ENCODE measurements at regions not wholly inside any gene's neighbourhood (a gene's known extent, or its start where the extent isn't known, plus 50 kb on each side); places are given as distances from the start of the nearest gene placed in this dataset.
"Not testable (repeated sequence)": the region's sequence is repeated elsewhere in the genome, so short reads cannot be mapped to it uniquely, and the experiment has no call there.

- DNase-seq, result no peak
Measured at GRCh38 chr5:166595274-166595951, 1696.0 kb upstream of the WWC1 start.

GRCh38 chr5:166596043-166596442 is 1695.4 kb upstream of the WWC1 start:
- DNase-seq, result no peak

GRCh38 chr5:166602271-166602670 is 1689.2 kb upstream of the WWC1 start:
- no peak for DNase-seq

DNA sequence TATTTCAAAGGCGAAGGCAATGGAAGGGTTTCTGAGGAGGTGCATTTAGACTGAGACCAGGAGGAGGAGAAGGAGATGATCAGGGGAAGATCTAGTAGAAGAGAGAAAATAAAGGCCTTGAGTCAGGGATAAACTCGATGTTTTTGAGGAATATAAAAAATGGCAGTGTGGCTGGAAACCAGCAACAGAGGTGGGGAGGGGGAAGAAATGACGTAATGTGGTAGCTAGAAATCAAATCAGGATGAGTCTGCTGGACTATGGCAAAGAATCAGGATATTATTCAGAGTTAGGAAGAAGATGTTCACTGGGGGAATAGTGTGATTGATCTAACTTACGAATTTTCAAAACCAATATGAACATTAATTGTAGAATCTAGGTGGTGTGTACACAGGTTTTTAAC is 1673.9 kb upstream of the WWC1 start:
- no peak for DNase-seq

GRCh38 chr5:166618526-166618925 is 1672.9 kb upstream of the WWC1 start:
- no peak for DNase-seq

DNA sequence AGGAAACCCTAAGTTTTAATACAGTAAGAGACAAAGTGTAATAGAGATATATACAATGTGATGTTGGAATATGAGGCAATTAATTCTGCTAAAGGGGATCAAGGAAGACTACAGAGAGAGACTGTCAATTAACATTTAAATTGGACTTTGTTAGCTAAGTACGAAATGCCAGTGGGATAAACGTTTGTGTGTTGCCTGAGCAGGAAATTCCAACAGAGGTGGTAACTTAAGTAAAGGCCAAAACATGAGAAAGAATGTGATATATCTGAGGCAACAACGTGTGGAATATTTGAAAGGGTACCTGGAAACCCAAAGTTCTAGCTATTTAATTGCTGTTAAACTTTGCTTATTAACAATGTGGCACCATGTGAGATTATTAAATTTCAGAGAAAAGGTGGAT is 1666.9 kb upstream of the WWC1 start:
- no peak for DNase-seq

GRCh38 chr5:166625210-166625865 is 1666.1 kb upstream of the WWC1 start:
- no peak for DNase-seq

- DNase-seq, result no peak
Measured at GRCh38 chr5:166637295-166637694, 1654.2 kb upstream of the WWC1 start.

DNA sequence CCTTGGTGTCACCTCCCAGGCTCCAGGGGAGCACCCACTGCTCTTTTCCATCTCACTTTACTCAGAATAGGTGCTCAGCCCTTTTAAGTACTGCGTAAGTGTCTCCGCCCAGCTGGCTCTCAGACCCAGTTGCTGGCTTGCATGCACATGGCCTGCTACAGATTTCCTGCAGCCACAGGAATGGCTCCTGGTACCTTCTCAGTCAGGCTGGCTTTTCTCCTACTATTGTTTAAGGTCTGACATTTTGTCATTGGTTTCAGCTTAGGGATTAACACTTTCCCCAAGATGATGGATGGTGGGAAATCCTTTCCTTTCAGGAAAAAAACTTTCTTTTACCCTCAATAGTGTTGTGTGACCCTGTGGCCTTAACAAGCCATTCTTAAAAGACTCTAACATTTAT is 1652.3 kb upstream of the WWC1 start:
- no peak for DNase-seq

GRCh38 chr5:166640136-166640535 is 1651.3 kb upstream of the WWC1 start:
- DNase-seq, result not testable (repeated sequence)

GRCh38 chr5:166648736-166649135 is 1642.7 kb upstream of the WWC1 start:
- DNase-seq, result no peak

GRCh38 chr5:166649676-166650075 is 1641.8 kb upstream of the WWC1 start:
- no peak for DNase-seq

GRCh38 chr5:166651234-166651633 is 1640.2 kb upstream of the WWC1 start:
- no peak for DNase-seq

DNA sequence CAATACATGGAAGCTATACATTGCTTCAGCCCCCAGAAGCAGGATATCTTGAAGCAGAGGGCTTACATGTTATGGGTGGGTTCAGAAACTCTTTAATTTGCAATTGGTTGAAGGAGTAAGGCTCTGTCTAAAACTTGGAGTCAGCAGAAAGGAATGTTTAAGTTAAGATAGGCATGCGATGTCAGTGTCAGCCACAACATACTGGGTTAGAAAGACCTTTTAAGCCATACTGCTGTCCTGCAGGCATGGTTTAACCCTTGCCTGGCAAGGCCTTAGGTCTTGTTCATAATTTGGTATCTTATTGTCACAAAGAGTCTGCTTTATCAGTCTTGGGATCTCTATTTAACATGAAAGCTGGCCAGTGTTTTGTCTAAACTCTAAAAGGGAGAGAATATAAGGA is 1619.6 kb upstream of the WWC1 start:
- no peak for DNase-seq

- DNase-seq, result no peak
Measured at GRCh38 chr5:166672431-166672830, 1619.0 kb upstream of the WWC1 start.

DNA sequence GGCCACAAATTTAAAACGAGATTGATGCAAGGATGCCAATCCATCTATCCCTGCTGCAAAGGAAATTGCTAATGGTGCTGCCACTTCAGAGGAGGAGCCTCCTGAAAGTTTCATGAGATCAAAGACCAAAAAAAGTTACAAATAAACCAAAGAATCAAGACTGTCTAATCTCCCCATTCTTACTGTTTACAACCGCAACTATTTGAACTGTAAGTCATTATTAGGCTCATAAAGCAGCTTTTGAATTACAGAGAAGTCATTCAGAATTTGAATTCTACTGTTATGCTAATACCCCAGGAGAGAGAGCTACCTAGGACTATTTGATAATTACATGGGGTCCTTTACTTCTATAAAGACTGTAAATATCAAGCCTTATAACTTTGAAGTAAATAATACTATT is 1613.6 kb upstream of the WWC1 start:
- no peak for DNase-seq

DNA sequence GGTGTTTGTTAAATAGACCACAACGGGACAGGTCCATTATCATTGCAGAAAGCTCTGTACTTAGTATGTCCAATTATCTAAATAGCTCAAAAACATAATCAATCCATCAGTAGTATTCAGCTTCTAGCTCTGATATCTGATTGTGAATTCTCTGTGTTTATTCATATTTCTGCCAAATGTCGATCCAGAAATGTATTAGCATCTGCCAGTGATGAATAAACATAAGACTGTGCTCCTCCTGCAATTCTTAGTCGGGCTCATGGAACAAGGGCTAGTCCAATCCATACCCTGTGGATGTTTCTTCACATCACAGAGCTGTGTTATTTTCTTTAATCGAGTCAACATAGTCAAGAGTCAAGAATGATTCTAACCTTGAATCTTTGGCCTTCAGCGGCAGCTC is 1612.1 kb upstream of the WWC1 start:
- no peak for DNase-seq

DNA sequence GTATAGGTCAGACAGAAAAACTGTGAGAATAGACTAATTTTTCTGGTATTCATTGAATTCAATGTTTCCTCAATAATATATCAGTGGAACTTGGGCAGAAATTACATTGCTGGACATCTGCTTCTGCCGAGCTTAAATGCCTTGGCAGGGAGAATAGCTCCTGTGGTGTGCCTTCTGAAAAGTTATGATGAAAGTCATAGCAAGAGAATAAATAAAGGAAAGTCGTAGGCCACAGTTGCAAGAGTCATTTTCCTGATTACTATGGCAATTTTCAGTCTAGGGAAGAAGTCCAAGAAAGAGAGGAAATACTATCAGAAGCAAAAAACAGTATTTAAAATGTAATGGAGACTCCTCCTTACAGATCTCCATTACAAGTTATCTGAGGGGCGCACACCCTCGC is 1596.1 kb upstream of the WWC1 start:
- no peak for DNase-seq

DNA sequence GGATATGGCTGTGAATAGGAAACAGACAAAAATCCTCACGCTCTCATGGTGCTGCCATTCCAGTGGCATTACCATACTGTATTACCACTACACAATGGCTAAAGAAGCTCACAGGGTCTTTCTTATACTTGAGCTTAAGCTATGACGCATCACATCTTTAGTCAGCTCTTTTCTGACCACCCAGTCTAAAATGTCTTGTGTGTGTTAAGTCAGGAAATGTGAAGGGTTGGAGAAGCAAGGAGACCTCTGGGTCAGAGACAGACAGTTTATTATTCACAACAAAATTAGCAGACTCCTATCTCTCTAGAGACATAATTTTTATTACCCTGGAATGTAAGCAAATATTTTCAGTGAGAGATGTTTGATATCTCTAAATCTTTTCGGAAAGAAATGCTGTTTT is 1583.2 kb upstream of the WWC1 start:
- no peak for DNase-seq

DNA sequence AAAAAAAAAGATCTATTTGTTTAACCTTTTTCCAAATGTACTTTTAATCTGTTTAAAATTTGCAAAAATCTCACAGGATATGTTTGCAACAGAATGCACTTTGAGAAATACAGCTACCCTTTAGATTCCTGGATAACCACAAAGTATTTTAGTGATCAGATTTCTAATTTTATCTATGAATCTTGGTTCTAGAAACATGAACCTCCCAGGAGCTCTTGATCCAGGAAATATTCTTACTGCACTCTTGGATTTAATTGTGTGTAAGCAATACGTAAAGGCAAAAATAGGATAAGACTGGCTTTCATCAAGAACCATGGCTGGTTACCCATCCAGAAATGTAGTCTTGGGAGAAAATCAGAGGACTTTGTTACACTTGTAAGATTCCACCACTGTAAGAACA is 1581.8 kb upstream of the WWC1 start:
- DNase-seq, result no peak

- DNase-seq, result no peak
Measured at GRCh38 chr5:166710271-166710670, 1581.2 kb upstream of the WWC1 start.

DNA sequence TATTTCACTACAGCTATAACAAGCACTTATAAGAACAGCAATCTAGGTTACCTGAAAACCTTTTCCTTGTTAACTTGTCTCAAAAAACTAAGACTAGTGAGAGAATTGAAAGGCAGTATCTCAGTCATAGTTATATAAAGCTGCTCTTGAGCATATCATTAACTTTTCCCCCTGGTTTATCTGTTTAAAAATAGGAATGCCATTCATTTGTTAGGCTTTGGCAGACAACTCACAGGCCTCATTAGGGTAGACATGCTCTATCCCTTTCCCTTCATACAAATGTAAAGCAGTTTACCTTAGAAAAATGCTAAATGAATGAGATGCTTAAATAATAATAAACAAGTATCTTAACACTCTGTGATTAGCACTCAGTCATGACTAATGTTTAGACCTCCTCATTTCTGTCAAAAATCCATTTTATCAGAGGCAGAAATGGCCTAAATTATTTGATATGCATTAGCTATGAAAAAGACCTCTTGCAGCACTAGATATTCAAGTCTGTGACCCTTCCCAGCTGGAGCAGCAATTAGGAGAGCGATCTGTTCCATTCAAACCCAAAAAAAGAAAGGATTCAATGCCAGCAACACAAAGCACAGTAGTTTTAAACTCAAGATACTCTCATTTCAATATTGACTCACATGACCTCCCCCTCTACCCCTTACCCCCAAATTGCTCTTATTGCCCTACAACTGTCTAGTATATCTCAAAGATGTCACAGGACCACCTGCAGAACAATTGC is 1578.8 kb upstream of the WWC1 start:
- DNase-seq, result no peak

DNA sequence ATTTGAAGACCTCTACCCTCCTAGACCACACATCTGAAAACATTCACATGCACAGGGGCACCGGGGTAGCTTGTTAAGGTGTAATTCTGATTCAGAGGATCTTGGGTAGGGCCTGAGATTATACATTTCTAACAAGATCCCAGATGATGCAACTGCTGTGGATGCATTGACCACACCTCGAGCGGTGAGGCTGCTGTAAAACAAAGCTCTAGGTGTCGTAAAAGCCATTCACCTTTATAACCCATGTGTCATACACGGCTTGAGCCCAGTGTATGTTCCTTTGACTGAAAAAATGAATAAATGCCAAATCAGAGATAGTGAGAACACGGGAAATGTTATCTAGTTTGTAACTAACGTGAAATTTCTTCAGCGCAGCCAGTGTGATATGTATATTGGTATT is 1578.2 kb upstream of the WWC1 start:
- DNase-seq, result no peak

DNA sequence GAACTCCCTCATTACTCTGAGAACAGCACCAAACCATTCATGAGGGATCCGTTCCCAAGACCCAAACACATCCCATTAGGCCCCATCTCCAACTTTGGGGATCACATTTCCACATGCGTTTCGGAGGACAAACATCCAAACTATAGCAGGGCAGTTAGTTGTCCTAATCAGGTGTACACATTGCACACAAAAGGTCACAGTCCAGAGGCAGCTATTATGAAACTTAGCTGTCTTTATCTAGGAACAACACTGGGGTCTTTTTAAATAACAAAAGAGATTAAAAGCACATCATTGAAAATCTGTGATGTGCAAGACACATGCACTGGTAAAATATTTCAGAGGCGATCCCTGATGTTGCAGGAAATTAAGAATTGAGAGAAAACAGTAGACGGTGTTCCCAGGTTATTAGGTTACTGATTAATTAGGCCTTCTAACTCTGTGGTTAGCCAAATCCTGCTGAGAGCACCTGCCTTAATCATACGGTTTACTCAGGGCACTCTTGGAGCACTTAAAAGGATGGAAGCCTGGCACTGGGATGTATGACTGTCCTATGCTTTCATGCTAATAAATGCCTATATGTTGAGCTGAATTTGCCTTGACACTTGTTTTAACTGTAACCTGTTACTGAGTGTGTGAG is 1574.5 kb upstream of the WWC1 start:
- no peak for DNase-seq

All from activated CD8-positive, alpha-beta memory T cell treated with anti-CD3 and anti-CD28 coated beads, Interleukin-2, amount 50 U/mL, for 4 hours (primary cell).